Activated CD4-positive, CD25-positive, alpha-beta regulatory T cell treated with anti-CD3 and anti-CD28 coated beads, Interleukin-2, amount 50 U/mL, for 72 hours (primary cell): ENCODE measurements at regions not wholly inside any gene's neighbourhood (a gene's known extent, or its start where the extent isn't known, plus 50 kb on each side); places are given as distances from the start of the nearest gene placed in this dataset.

Experiments used
- DNase-seq: peaks from one replicate; pipeline ENCODE4 v3.0.0; 2021

- DNase-seq = no peak
These were observed 571.3 kb upstream of the TLE4 start for GRCh38 chr9:79000230-79001002.

- no peak for DNase-seq
These were observed 570.8 kb upstream of the TLE4 start for GRCh38 chr9:79001012-79001411.

GRCh38 chr9:79003514-79003913 lies 568.3 kb upstream of the TLE4 start:
- no peak for DNase-seq

GRCh38 chr9:79004032-79004431 lies 567.7 kb upstream of the TLE4 start:
- no peak for DNase-seq

GRCh38 chr9:79006546-79006945 lies 565.2 kb upstream of the TLE4 start:
- no peak for DNase-seq

GRCh38 chr9:79007701-79008483 lies 563.9 kb upstream of the TLE4 start:
- DNase-seq = no peak

GRCh38 chr9:79008916-79009315 lies 562.8 kb upstream of the TLE4 start:
- no peak for DNase-seq

- DNase-seq = no peak
These were observed 560.3 kb upstream of the TLE4 start for GRCh38 chr9:79011461-79011860.

- no peak for DNase-seq
These were observed 559.2 kb upstream of the TLE4 start for GRCh38 chr9:79012561-79012960.

GRCh38 chr9:79013715-79014610 lies 557.8 kb upstream of the TLE4 start:
- DNase-seq = no peak

GRCh38 chr9:79014929-79015699 lies 556.7 kb upstream of the TLE4 start:
- DNase-seq = no peak

GRCh38 chr9:79015951-79016350 lies 555.8 kb upstream of the TLE4 start:
- no peak for DNase-seq

- no peak for DNase-seq
These were observed 551.5 kb upstream of the TLE4 start for GRCh38 chr9:79020276-79020675.

- no peak for DNase-seq
These were observed 550.7 kb upstream of the TLE4 start for GRCh38 chr9:79021084-79021483.

- no peak for DNase-seq
These were observed 548.6 kb upstream of the TLE4 start for GRCh38 chr9:79023134-79023580.

- no peak for DNase-seq
These were observed 545.4 kb upstream of the TLE4 start for GRCh38 chr9:79026316-79026715.

GRCh38 chr9:79028101-79028500 lies 543.7 kb upstream of the TLE4 start:
- no peak for DNase-seq

- no peak for DNase-seq
These were observed 537.2 kb upstream of the TLE4 start for GRCh38 chr9:79034583-79034982.

- DNase-seq = no peak
These were observed 534.4 kb upstream of the TLE4 start for GRCh38 chr9:79037338-79037737.

GRCh38 chr9:79040671-79041070 lies 531.1 kb upstream of the TLE4 start:
- no peak for DNase-seq

- DNase-seq = no peak
These were observed 530.5 kb upstream of the TLE4 start for GRCh38 chr9:79041266-79041665.

- DNase-seq = no peak
These were observed 527.8 kb upstream of the TLE4 start for GRCh38 chr9:79043916-79044315.
